ENCODE measurements at regions not wholly inside any gene's neighbourhood (a gene's known extent, or its start where the extent isn't known, plus 50 kb on each side); places are given as distances from the start of the nearest gene placed in this dataset.

DNA sequence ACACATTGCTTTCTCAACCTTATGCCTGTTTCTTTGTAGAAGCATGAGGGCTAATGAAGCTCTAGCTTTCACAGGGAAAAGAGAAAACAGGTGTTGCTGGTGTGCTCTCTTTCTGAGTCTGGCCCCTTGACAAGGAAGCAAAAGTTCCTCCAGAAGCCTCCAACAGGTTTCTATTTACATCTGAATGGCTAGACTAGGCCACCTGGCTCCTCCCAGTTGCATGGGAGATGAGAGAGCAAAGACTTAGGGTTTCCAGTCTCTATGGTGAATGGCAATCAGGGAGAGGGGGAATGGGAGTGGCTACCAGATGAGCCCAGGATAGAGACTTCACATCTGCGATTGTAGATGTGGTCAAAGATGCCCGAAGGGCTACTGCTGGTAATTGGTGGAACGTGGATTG, 138.1 kb upstream of the PLXNC1 start:
- no peak for TF ChIP-seq EZH2 (IDR thresholded peaks at IDR 0.05; ENCODE audit: borderline replicate concordance, low read depth, low read length, severe bottlenecking)
- no peak for TF ChIP-seq CTCF (IDR thresholded peaks at IDR 0.05; ENCODE audit: borderline replicate concordance, extremely low read depth, low read length, poor library complexity, severe bottlenecking)

Data from DND-41 (cell line).